Right lung (tissue), 2 donors: ENCODE measurements at regions not wholly inside any gene's neighbourhood (a gene's known extent, or its start where the extent isn't known, plus 50 kb on each side); places are given as distances from the start of the nearest gene placed in this dataset.

Experiments used
- DNase-seq, 2 donors: peaks; one replicate each; pipeline ENCODE4 v3.0.0-alpha.2; 2013

- DNase-seq, result no peak
Measured at GRCh38 chr9:73558471-73558870, 406.8 kb downstream of the ANXA1 start.

- no peak for DNase-seq
Measured at GRCh38 chr9:73565026-73565425, 413.4 kb downstream of the ANXA1 start.

- DNase-seq, result no peak
Measured at GRCh38 chr9:73565833-73566465, 414.3 kb downstream of the ANXA1 start.

- no peak for DNase-seq
Measured at GRCh38 chr9:73566627-73567026, 415.0 kb downstream of the ANXA1 start.

- no peak for DNase-seq
Measured at GRCh38 chr9:73573235-73573634, 421.6 kb downstream of the ANXA1 start.

- DNase-seq, result no peak
Measured at GRCh38 chr9:73575101-73576060, 423.7 kb downstream of the ANXA1 start.

- DNase-seq, result no peak
Measured at GRCh38 chr9:73577848-73578247, 426.2 kb downstream of the ANXA1 start.

- DNase-seq, result no peak
Measured at GRCh38 chr9:73579823-73580222, 428.2 kb downstream of the ANXA1 start.

- no peak for DNase-seq
Measured at GRCh38 chr9:73583576-73583975, 431.9 kb downstream of the ANXA1 start.

GRCh38 chr9:73595036-73595545 is 443.4 kb downstream of the ANXA1 start:
- no peak for DNase-seq

- no peak for DNase-seq
Measured at GRCh38 chr9:73596321-73596720, 444.7 kb downstream of the ANXA1 start.

- no peak for DNase-seq
Measured at GRCh38 chr9:73597039-73597438, 445.4 kb downstream of the ANXA1 start.

- no peak for DNase-seq
Measured at GRCh38 chr9:73597771-73598170, 446.1 kb downstream of the ANXA1 start.

GRCh38 chr9:73609381-73609780 is 457.7 kb downstream of the ANXA1 start:
- no peak for DNase-seq

- no peak for DNase-seq
Measured at GRCh38 chr9:73611032-73611431, 459.4 kb downstream of the ANXA1 start.

- no peak for DNase-seq
Measured at GRCh38 chr9:73613092-73613701, 461.5 kb downstream of the ANXA1 start.

- no peak for DNase-seq
Measured at GRCh38 chr9:73615557-73615956, 463.9 kb downstream of the ANXA1 start.

GRCh38 chr9:73617586-73617985 is 465.9 kb downstream of the ANXA1 start:
- DNase-seq, result no peak

- DNase-seq, result no peak
Measured at GRCh38 chr9:73640971-73641370, 489.3 kb downstream of the ANXA1 start.

GRCh38 chr9:73643379-73644013 is 491.8 kb downstream of the ANXA1 start:
- DNase-seq, result no peak

GRCh38 chr9:73647560-73647959 is 495.9 kb downstream of the ANXA1 start:
- DNase-seq, result no peak

- no peak for DNase-seq
Measured at GRCh38 chr9:73649552-73649951, 497.9 kb downstream of the ANXA1 start.
